B cell (primary cell): ENCODE measurements at regions not wholly inside any gene's neighbourhood (a gene's known extent, or its start where the extent isn't known, plus 50 kb on each side); places are given as distances from the start of the nearest gene placed in this dataset.

ENCODE experiments used
- EZH2 ChIP-seq: IDR thresholded peaks from 2 replicates; pipeline ENCODE4 v1.6.1; 2012; ENCODE audit warnings: borderline replicate concordance, low read depth, mild to moderate bottlenecking, moderate library complexity, low read length; ENCODE audit not compliant: insufficient read depth, poor library complexity, severe bottlenecking
- TF ChIP-seq, protein P1 (sequence below): fragments of 200-600 bp; IDR thresholded peaks from one replicate; pipeline ENCODE4 v1.8.0; 2022; ENCODE audit warnings: antibody characterized with exemption, mild to moderate bottlenecking

DNA sequence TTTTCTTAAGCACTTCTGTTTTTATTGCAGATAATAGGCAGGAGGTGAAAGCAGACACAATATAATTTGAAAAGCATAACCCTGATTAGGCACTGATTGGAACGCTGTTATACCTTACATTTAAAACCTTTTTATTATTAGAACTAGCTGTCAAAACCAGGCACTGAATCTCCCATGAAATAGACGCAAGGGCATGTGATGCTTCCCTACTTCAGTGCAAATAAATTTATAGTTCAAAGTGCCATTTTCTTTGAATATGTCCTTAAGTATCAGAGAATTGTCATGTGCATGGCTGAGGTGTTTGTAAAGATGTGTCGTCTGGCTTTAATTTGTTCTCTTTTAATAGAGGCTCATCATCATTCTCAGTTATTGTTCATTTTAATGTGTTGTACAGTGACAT lies 386.0 kb downstream of the NR2F2 start:
- TF ChIP-seq, protein P1, sequence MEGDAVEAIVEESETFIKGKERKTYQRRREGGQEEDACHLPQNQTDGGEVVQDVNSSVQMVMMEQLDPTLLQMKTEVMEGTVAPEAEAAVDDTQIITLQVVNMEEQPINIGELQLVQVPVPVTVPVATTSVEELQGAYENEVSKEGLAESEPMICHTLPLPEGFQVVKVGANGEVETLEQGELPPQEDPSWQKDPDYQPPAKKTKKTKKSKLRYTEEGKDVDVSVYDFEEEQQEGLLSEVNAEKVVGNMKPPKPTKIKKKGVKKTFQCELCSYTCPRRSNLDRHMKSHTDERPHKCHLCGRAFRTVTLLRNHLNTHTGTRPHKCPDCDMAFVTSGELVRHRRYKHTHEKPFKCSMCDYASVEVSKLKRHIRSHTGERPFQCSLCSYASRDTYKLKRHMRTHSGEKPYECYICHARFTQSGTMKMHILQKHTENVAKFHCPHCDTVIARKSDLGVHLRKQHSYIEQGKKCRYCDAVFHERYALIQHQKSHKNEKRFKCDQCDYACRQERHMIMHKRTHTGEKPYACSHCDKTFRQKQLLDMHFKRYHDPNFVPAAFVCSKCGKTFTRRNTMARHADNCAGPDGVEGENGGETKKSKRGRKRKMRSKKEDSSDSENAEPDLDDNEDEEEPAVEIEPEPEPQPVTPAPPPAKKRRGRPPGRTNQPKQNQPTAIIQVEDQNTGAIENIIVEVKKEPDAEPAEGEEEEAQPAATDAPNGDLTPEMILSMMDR, result no peak
- TF ChIP-seq EZH2, result no peak
